ENCODE measurements at regions not wholly inside any gene's neighbourhood (a gene's known extent, or its start where the extent isn't known, plus 50 kb on each side); places are given as distances from the start of the nearest gene placed in this dataset.

- no peak for DNase-seq
These were observed 51.7 kb upstream of the RCN1 start for GRCh38 chr11:32039149-32039548.

- no peak for DNase-seq
These were observed 56.2 kb upstream of the RCN1 start for GRCh38 chr11:32034680-32035079.

- DNase-seq, result no peak
These were observed 56.7 kb upstream of the RCN1 start for GRCh38 chr11:32034149-32034548.

GRCh38 chr11:32033491-32033890 lies 57.4 kb upstream of the RCN1 start:
- no peak for DNase-seq

- DNase-seq, result no peak
These were observed 57.8 kb upstream of the RCN1 start for GRCh38 chr11:32033067-32033466.

GRCh38 chr11:32032478-32032877 lies 58.4 kb upstream of the RCN1 start:
- DNase-seq, result no peak

GRCh38 chr11:32032052-32032451 lies 58.8 kb upstream of the RCN1 start:
- DNase-seq, result no peak

GRCh38 chr11:32030875-32031503 lies 59.9 kb upstream of the RCN1 start:
- no peak for DNase-seq

GRCh38 chr11:32029721-32030120 lies 61.2 kb upstream of the RCN1 start:
- no peak for DNase-seq

- no peak for DNase-seq
These were observed 62.7 kb upstream of the RCN1 start for GRCh38 chr11:32028201-32028600.

- DNase-seq, result no peak
These were observed 64.1 kb upstream of the RCN1 start for GRCh38 chr11:32026766-32027165.

- DNase-seq, result no peak
These were observed 65.9 kb upstream of the RCN1 start for GRCh38 chr11:32024948-32025347.

- DNase-seq, result no peak
These were observed 67.2 kb upstream of the RCN1 start for GRCh38 chr11:32023370-32024305.

GRCh38 chr11:32018672-32019071 lies 72.2 kb upstream of the RCN1 start:
- DNase-seq, result no peak

- no peak for DNase-seq
These were observed 74.8 kb upstream of the RCN1 start for GRCh38 chr11:32016111-32016510.

GRCh38 chr11:32015427-32015826 lies 75.4 kb upstream of the RCN1 start:
- no peak for DNase-seq

- DNase-seq, result no peak
These were observed 77.3 kb upstream of the RCN1 start for GRCh38 chr11:32013603-32014002.

GRCh38 chr11:32012049-32012448 lies 78.8 kb upstream of the RCN1 start:
- no peak for DNase-seq

GRCh38 chr11:32008880-32009551 lies 81.9 kb upstream of the RCN1 start:
- DNase-seq, result no peak

- DNase-seq, result peak in 1 of 2 experiments; percentile 19
These were observed 84.0 kb upstream of the RCN1 start for GRCh38 chr11:32006799-32007388.

- DNase-seq, result no peak
These were observed 85.0 kb upstream of the RCN1 start for GRCh38 chr11:32005786-32006416.

- DNase-seq, result no peak
These were observed 87.5 kb upstream of the RCN1 start for GRCh38 chr11:32003335-32003734.

- no peak for DNase-seq
These were observed 88.6 kb upstream of the RCN1 start for GRCh38 chr11:32002311-32002710.
